Loucy (cell line): ENCODE measurements at regions not wholly inside any gene's neighbourhood (a gene's known extent, or its start where the extent isn't known, plus 50 kb on each side); places are given as distances from the start of the nearest gene placed in this dataset.

Source experiments
- H2AFZ ChIP-seq: fragments of 200-600 bp; sonication (generic); 2 replicates; pipeline ENCODE4 v1.6.0; 2016; ENCODE audit warnings: antibody characterized with exemption, mild to moderate bottlenecking, low read length, moderate library complexity
- H3F3A ChIP-seq: fragments of 200-600 bp; 2 replicates; pipeline ENCODE4 v1.6.0; 2016; ENCODE audit warnings: antibody characterized with exemption, low read depth, mild to moderate bottlenecking
- H3K27me3 ChIP-seq: fragments of 200-600 bp; sonication (generic); 2 replicates; pipeline ENCODE4 v1.6.1; 2014; ENCODE audit warnings: low read length, mild to moderate bottlenecking; ENCODE audit not compliant: insufficient read depth, poor library complexity, severe bottlenecking
- H3K36me3 ChIP-seq: fragments of 200-600 bp; sonication (generic); 2 replicates; pipeline ENCODE4 v1.6.1; 2016; ENCODE audit warnings: low read length; ENCODE audit not compliant: insufficient read depth
- H3K4me1 ChIP-seq: fragments of 200-600 bp; sonication (generic); 2 replicates; pipeline ENCODE4 v1.5.1; 2014; ENCODE audit warnings: low read length, mild to moderate bottlenecking; ENCODE audit not compliant: insufficient read depth, poor library complexity, severe bottlenecking
- H3K4me2 ChIP-seq: fragments of 200-600 bp; sonication (generic); 2 replicates; pipeline ENCODE4 v1.6.0; 2014; ENCODE audit warnings: antibody characterized with exemption, low read length, low read depth, mild to moderate bottlenecking; ENCODE audit not compliant: poor library complexity, severe bottlenecking
- H3K4me3 ChIP-seq: fragments of 200-600 bp; sonication (generic); 2 replicates; pipeline ENCODE4 v1.5.1; 2014; ENCODE audit warnings: low read length, mild to moderate bottlenecking, mixed read lengths; ENCODE audit not compliant: poor library complexity, severe bottlenecking
- H3K79me2 ChIP-seq: fragments of 200-600 bp; sonication (generic); 2 replicates; pipeline ENCODE4 v1.6.1; 2014; ENCODE audit warnings: low read length; ENCODE audit not compliant: insufficient read depth
- H3K9ac ChIP-seq: fragments of 200-600 bp; sonication (generic); 2 replicates; pipeline ENCODE4 v1.6.0; 2014; ENCODE audit warnings: mild to moderate bottlenecking, low read depth, low read length, moderate library complexity; ENCODE audit not compliant: poor library complexity, severe bottlenecking
- H3K9me2 ChIP-seq: fragments of 200-600 bp; sonication (generic); replicated peaks from 2 replicates; pipeline ENCODE4 v1.6.1; 2016; ENCODE audit warnings: low read depth, low read length, mixed read lengths
- H3K9me3 ChIP-seq: fragments of 200-600 bp; sonication (generic); 2 replicates; pipeline ENCODE4 v1.6.1; 2014; ENCODE audit warnings: mild to moderate bottlenecking, antibody characterized with exemption, low read length, low read depth; ENCODE audit not compliant: insufficient read depth
- H4K20me1 ChIP-seq: fragments of 200-600 bp; sonication (generic); 2 replicates; pipeline ENCODE4 v1.6.0; 2014; ENCODE audit warnings: antibody characterized with exemption, low read length, mild to moderate bottlenecking; ENCODE audit not compliant: insufficient read depth, poor library complexity, severe bottlenecking
- CTCF ChIP-seq: fragments of 200-600 bp; sonication (generic); conservative IDR thresholded peaks from 2 replicates; pipeline ENCODE4 v1.5.1; 2014; ENCODE audit warnings: mild to moderate bottlenecking, antibody characterized with exemption, low read length
- EZH2phosphoT487 ChIP-seq: fragments of 200-600 bp; IDR thresholded peaks from 2 replicates; pipeline ENCODE4 v1.6.1; 2018; ENCODE audit warnings: antibody characterized with exemption, mild to moderate bottlenecking, moderate library complexity, borderline replicate concordance

- Histone ChIP-seq H3K9me3 (no peaks in the 10 kb centered on the region), H3K4me1 (no peaks in the 10 kb centered on the region), H3K27me3 (no peaks in the 10 kb centered on the region), H3K79me2 (no peaks in the 10 kb centered on the region), H3K9me2 (no peaks in the 10 kb centered on the region), H3K4me2 (no peak overlapping the region), H3K36me3 (no peaks in the 10 kb centered on the region), H3F3A (no peaks in the 10 kb centered on the region), H3K9ac (no peak overlapping the region), H2AFZ (no peak overlapping the region), H3K4me3 (no peak overlapping the region), H4K20me1 (no peaks in the 10 kb centered on the region)
- TF ChIP-seq EZH2phosphoT487 (no peak), CTCF (no peak)
These were observed 128.2 kb upstream of the SDK1 start for GRCh38 chr7:3172768-3173280.

GRCh38 chr7:3174515-3175284, 126.4 kb upstream of the SDK1 start:
- Histone ChIP-seq H4K20me1 (no peaks in the 10 kb centered on the region), H3K27me3 (no peaks in the 10 kb centered on the region), H3K4me3 (no peak overlapping the region), H2AFZ (no peak overlapping the region), H3K36me3 (no peaks in the 10 kb centered on the region), H3K79me2 (no peaks in the 10 kb centered on the region), H3F3A (no peaks in the 10 kb centered on the region), H3K9me3 (no peaks in the 10 kb centered on the region), H3K9ac (no peak overlapping the region), H3K4me1 (no peaks in the 10 kb centered on the region), H3K4me2 (no peak overlapping the region), H3K9me2 (no peaks in the 10 kb centered on the region)
- TF ChIP-seq EZH2phosphoT487 (no peak), CTCF (no peak)

DNA sequence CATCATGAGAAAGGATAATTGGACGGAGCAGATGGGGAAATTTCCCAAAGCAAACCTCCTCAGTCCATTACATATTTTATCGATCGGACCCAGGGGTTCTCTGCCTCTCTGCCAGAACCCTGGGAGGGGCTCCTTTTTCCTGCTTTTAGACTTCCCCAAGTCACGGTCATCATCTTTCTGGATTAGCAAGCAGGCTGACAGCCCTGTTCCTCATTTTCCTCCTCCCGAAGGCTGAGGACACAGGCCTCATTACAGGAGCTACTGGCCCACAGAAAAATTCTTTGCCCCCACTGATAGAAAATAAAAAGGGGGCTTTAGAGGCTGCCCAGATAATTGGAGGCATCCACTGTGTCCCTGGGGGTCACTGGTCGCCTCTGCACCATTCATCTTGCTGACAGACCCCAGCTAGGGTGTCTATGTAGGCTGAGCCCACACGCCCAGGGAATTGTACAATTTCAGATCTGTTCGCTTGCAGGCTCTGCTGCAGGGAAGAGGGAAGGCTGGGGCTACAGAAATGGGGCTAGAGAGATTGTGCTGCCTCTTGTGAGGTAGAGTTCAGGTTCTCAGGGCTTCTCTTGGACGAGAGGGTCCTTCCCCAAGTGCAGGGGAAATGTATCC, 125.7 kb upstream of the SDK1 start:
- Histone ChIP-seq H3K4me1 (no peaks in the 10 kb centered on the region), H3K4me2 (no peak overlapping the region), H2AFZ (no peak overlapping the region), H3K9me2 (no peaks in the 10 kb centered on the region), H4K20me1 (no peaks in the 10 kb centered on the region), H3K27me3 (no peaks in the 10 kb centered on the region), H3K79me2 (no peaks in the 10 kb centered on the region), H3K9me3 (no peaks in the 10 kb centered on the region), H3K36me3 (no peaks in the 10 kb centered on the region), H3F3A (no peaks in the 10 kb centered on the region), H3K4me3 (no peak overlapping the region), H3K9ac (no peak overlapping the region)
- TF ChIP-seq EZH2phosphoT487: no peak
